AG09309 (cell line): ENCODE measurements at regions not wholly inside any gene's neighbourhood (a gene's known extent, or its start where the extent isn't known, plus 50 kb on each side); places are given as distances from the start of the nearest gene placed in this dataset.

Source experiments
- DNase-seq: peaks from one replicate; pipeline ENCODE4 v3.0.0-alpha.2; 2010; ENCODE audit warnings: low read depth
- H3K4me3 ChIP-seq: 2 replicates; pipeline ENCODE4 v1.5.1; 2011; ENCODE audit warnings: mild to moderate bottlenecking, low read depth, low read length, moderate library complexity; ENCODE audit not compliant: control insufficient read depth
- CTCF ChIP-seq: IDR thresholded peaks from 2 replicates; pipeline ENCODE4 v1.5.1; 2011; ENCODE audit warnings: mild to moderate bottlenecking, low read depth, low read length, inconsistent platforms; ENCODE audit not compliant: insufficient read depth, control insufficient read depth; ENCODE audit errors: missing control alignments

- no peak for DNase-seq
- no peak overlapping the region for H3K4me3 ChIP-seq
- TF ChIP-seq CTCF = no peak
These were observed 717.7 kb downstream of the BRINP1 start for GRCh38 chr9:118651511-118651910.

- H3K4me3 ChIP-seq = no peak overlapping the region
- DNase-seq = no peak
- TF ChIP-seq CTCF = no peak
These were observed 717.0 kb downstream of the BRINP1 start for GRCh38 chr9:118652258-118652657.

GRCh38 chr9:118652912-118653311, 716.3 kb downstream of the BRINP1 start:
- TF ChIP-seq CTCF = no peak
- H3K4me3 ChIP-seq = no peak overlapping the region
- no peak for DNase-seq

- no peak for TF ChIP-seq CTCF
- DNase-seq = no peak
- no peak overlapping the region for H3K4me3 ChIP-seq
These were observed 710.2 kb downstream of the BRINP1 start for GRCh38 chr9:118659011-118659410.

GRCh38 chr9:118665226-118665919, 703.9 kb downstream of the BRINP1 start:
- DNase-seq = no peak
- TF ChIP-seq CTCF = no peak

GRCh38 chr9:118670011-118670953, 699.0 kb downstream of the BRINP1 start:
- DNase-seq = no peak
- no peak overlapping the region for H3K4me3 ChIP-seq
- TF ChIP-seq CTCF = no peak

More at GRCh38 chr9:118665226-118665919, 703.9 kb downstream of the BRINP1 start:
- no peak overlapping the region for H3K4me3 ChIP-seq
